BE2C (cell line): ENCODE measurements at regions not wholly inside any gene's neighbourhood (a gene's known extent, or its start where the extent isn't known, plus 50 kb on each side); places are given as distances from the start of the nearest gene placed in this dataset.
"Not testable (repeated sequence)": the region's sequence is repeated elsewhere in the genome, so short reads cannot be mapped to it uniquely, and the experiment has no call there.

Experiments used
- DNase-seq: peaks from one replicate; pipeline ENCODE4 v3.0.0-alpha.2; 2020
- H3K27me3 ChIP-seq: fragments of 250-450 bp; sonication (Bioruptor Pico); 2 replicates; pipeline ENCODE4 v1.5.1; 2020; ENCODE audit warnings: mild to moderate bottlenecking
- H3K36me3 ChIP-seq: fragments of 250-450 bp; sonication (Bioruptor Pico); 2 replicates; pipeline ENCODE4 v1.5.1; 2020; ENCODE audit warnings: mild to moderate bottlenecking
- H3K4me1 ChIP-seq: fragments of 250-450 bp; sonication (Bioruptor Pico); 2 replicates; pipeline ENCODE4 v1.5.1; 2020
- H3K4me3 ChIP-seq: 2 replicates; pipeline ENCODE4 v1.5.1; 2011; ENCODE audit warnings: low read depth, low read length
- H3K9me3 ChIP-seq: fragments of 250-450 bp; sonication (Bioruptor Pico); 2 replicates; pipeline ENCODE4 v1.5.1; 2020
- CTCF ChIP-seq: IDR thresholded peaks from 2 replicates; pipeline ENCODE4 v1.5.1; 2012; ENCODE audit warnings: mild to moderate bottlenecking, low read depth, low read length

GRCh38 chr3:104933972-104934371, 432.7 kb upstream of the ALCAM start:
- TF ChIP-seq CTCF: no peak
- Histone ChIP-seq H3K27me3 (no peaks in the 10 kb centered on the region), H3K4me1 (peaks cover 19% of the 10 kb centered on the region), H3K36me3 (no peaks in the 10 kb centered on the region), H3K9me3 (no peaks in the 10 kb centered on the region), H3K4me3 (no peak overlapping the region)
- DNase-seq: peak; percentile 57

- TF ChIP-seq CTCF: no peak
- H3K27me3 ChIP-seq: no peaks in the 10 kb centered on the region
Measured at GRCh38 chr3:104935613-104936012, 431.1 kb upstream of the ALCAM start.

GRCh38 chr3:104939196-104939595, 427.5 kb upstream of the ALCAM start:
- no peaks in the 10 kb centered on the region for H3K36me3 ChIP-seq
- H3K9me3 ChIP-seq: no peaks in the 10 kb centered on the region
- peak; percentile 30; the same call in 1 of the 2 replicates for TF ChIP-seq CTCF
- H3K4me1 ChIP-seq: peaks cover 19% of the 10 kb centered on the region
- no peaks in the 10 kb centered on the region for H3K27me3 ChIP-seq
- peak overlapping the region; percentile 0; the same call in 1 of the 2 replicates for H3K4me3 ChIP-seq
- no peak for DNase-seq

More at GRCh38 chr3:104935613-104936012, 431.1 kb upstream of the ALCAM start:
- Histone ChIP-seq H3K4me3 (no peak overlapping the region), H3K36me3 (no peaks in the 10 kb centered on the region), H3K4me1 (peaks cover 27% of the 10 kb centered on the region), H3K9me3 (no peaks in the 10 kb centered on the region)
- no peak for DNase-seq

- Histone ChIP-seq H3K4me1 (peaks cover 8% of the 10 kb centered on the region), H3K27me3 (no peaks in the 10 kb centered on the region), H3K4me3 (no peak overlapping the region), H3K9me3 (peaks cover 3% of the 10 kb centered on the region; the same call in 1 of the 2 replicates), H3K36me3 (no peaks in the 10 kb centered on the region)
- DNase-seq: no peak
- no peak for TF ChIP-seq CTCF
Measured at GRCh38 chr3:104941785-104942184, 424.9 kb upstream of the ALCAM start.

- no peak for DNase-seq
- peaks cover 3% of the 10 kb centered on the region; the same call in 1 of the 2 replicates for H3K9me3 ChIP-seq
- H3K27me3 ChIP-seq: no peaks in the 10 kb centered on the region
- no peak overlapping the region for H3K4me3 ChIP-seq
- H3K4me1 ChIP-seq: peaks cover 8% of the 10 kb centered on the region
- TF ChIP-seq CTCF: no peak
- H3K36me3 ChIP-seq: no peaks in the 10 kb centered on the region
Measured at GRCh38 chr3:104943974-104944373, 422.7 kb upstream of the ALCAM start.

GRCh38 chr3:104947943-104948342, 418.8 kb upstream of the ALCAM start:
- no peak for DNase-seq
- Histone ChIP-seq H3K4me3 (no peak overlapping the region), H3K27me3 (no peaks in the 10 kb centered on the region), H3K4me1 (no peaks in the 10 kb centered on the region), H3K9me3 (peaks cover 3% of the 10 kb centered on the region; the same call in 1 of the 2 replicates), H3K36me3 (no peaks in the 10 kb centered on the region; the same call in 1 of the 2 replicates)
- no peak for TF ChIP-seq CTCF

- not testable (repeated sequence) for H3K36me3 ChIP-seq, H3K27me3 ChIP-seq, H3K4me3 ChIP-seq, DNase-seq, H3K9me3 ChIP-seq, H3K4me1 ChIP-seq
Measured at GRCh38 chr3:104949810-104950209, 416.9 kb upstream of the ALCAM start.
